ENCODE measurements at regions not wholly inside any gene's neighbourhood (a gene's known extent, or its start where the extent isn't known, plus 50 kb on each side); places are given as distances from the start of the nearest gene placed in this dataset.

- WGBS, 2 experiments (ENCODE audit: insufficient coverage in 2 of 2) = no CpG with 5 or more reads among the region's 1 CpG
- no peaks in the 10 kb centered on the region for H3K9me3 ChIP-seq (ENCODE audit: control insufficient read depth, low read length)
Observed at GRCh38 chr4:144902614-144903013, 195.4 kb downstream of the ANAPC10 start.

GRCh38 chr4:144903953-144904711 lies 193.9 kb downstream of the ANAPC10 start:
- whole genome bisulfite sequencing, 2 experiments (ENCODE audit: insufficient coverage in 2 of 2) = 82 to 86% methylated on average over 3 of the region's 3 CpGs
- H3K4me3 ChIP-seq (ENCODE audit: extremely low read depth, insufficient read depth, low read length, poor library complexity, severe bottlenecking) = no peak overlapping the region
- H3K27ac ChIP-seq (ENCODE audit: low read depth, low read length, severe bottlenecking) = no peak overlapping the region
- H3K9me3 ChIP-seq (ENCODE audit: control insufficient read depth, low read length) = no peaks in the 10 kb centered on the region
- no peaks in the 10 kb centered on the region for H3K36me3 ChIP-seq (ENCODE audit: control insufficient read depth, insufficient read depth, low read length)
- H3K4me1 ChIP-seq (ENCODE audit: control insufficient read depth, insufficient read depth, low read length, poor library complexity, severe bottlenecking) = peaks cover 30% of the 10 kb centered on the region

More at GRCh38 chr4:144902614-144903013, 195.4 kb downstream of the ANAPC10 start:
- Histone ChIP-seq H3K4me3 (ENCODE audit: extremely low read depth, insufficient read depth, low read length, poor library complexity, severe bottlenecking) (no peak overlapping the region), H3K4me1 (ENCODE audit: control insufficient read depth, insufficient read depth, low read length, poor library complexity, severe bottlenecking) (peaks cover 30% of the 10 kb centered on the region), H3K27ac (ENCODE audit: low read depth, low read length, severe bottlenecking) (no peak overlapping the region), H3K36me3 (ENCODE audit: control insufficient read depth, insufficient read depth, low read length) (no peaks in the 10 kb centered on the region)

- Histone ChIP-seq H3K36me3 (ENCODE audit: control insufficient read depth, insufficient read depth, low read length) (no peaks in the 10 kb centered on the region), H3K4me1 (ENCODE audit: control insufficient read depth, insufficient read depth, low read length, poor library complexity, severe bottlenecking) (peaks cover 30% of the 10 kb centered on the region), H3K27ac (ENCODE audit: low read depth, low read length, severe bottlenecking) (no peak overlapping the region), H3K4me3 (ENCODE audit: extremely low read depth, insufficient read depth, low read length, poor library complexity, severe bottlenecking) (no peak overlapping the region), H3K9me3 (ENCODE audit: control insufficient read depth, low read length) (no peaks in the 10 kb centered on the region)
- 84 to 92% methylated on average over 2 of the region's 2 CpGs for WGBS, 2 experiments (ENCODE audit: insufficient coverage in 2 of 2)
Observed at GRCh38 chr4:144905286-144905685, 192.7 kb downstream of the ANAPC10 start.

- Histone ChIP-seq H3K36me3 (ENCODE audit: control insufficient read depth, insufficient read depth, low read length) (no peaks in the 10 kb centered on the region), H3K4me3 (ENCODE audit: extremely low read depth, insufficient read depth, low read length, poor library complexity, severe bottlenecking) (no peak overlapping the region), H3K4me1 (ENCODE audit: control insufficient read depth, insufficient read depth, low read length, poor library complexity, severe bottlenecking) (peaks cover 30% of the 10 kb centered on the region), H3K27ac (ENCODE audit: low read depth, low read length, severe bottlenecking) (peak overlapping the region; percentile 79), H3K9me3 (ENCODE audit: control insufficient read depth, low read length) (no peaks in the 10 kb centered on the region)
- WGBS, 2 experiments (ENCODE audit: insufficient coverage in 2 of 2) = 81 to 88% methylated on average over 5 to 6 of the region's 6 CpGs
Observed at GRCh38 chr4:144906181-144906925, 191.6 kb downstream of the ANAPC10 start.

GRCh38 chr4:144910723-144911122 lies 187.3 kb downstream of the ANAPC10 start:
- Histone ChIP-seq H3K9me3 (ENCODE audit: control insufficient read depth, low read length) (no peaks in the 10 kb centered on the region), H3K36me3 (ENCODE audit: control insufficient read depth, insufficient read depth, low read length) (no peaks in the 10 kb centered on the region), H3K4me3 (ENCODE audit: extremely low read depth, insufficient read depth, low read length, poor library complexity, severe bottlenecking) (no peak overlapping the region), H3K27ac (ENCODE audit: low read depth, low read length, severe bottlenecking) (no peak overlapping the region), H3K4me1 (ENCODE audit: control insufficient read depth, insufficient read depth, low read length, poor library complexity, severe bottlenecking) (peaks cover 12% of the 10 kb centered on the region)
- 100% methylated on average over 1 of the region's 2 CpGs; no CpG with 5 or more reads in 1 of the 2 experiments for WGBS, 2 experiments (ENCODE audit: insufficient coverage in 2 of 2)

Data from mesodermal cell (in vitro differentiated cells).